IPS-20b (cell line): ENCODE measurements at regions not wholly inside any gene's neighbourhood (a gene's known extent, or its start where the extent isn't known, plus 50 kb on each side); places are given as distances from the start of the nearest gene placed in this dataset.

Source experiments
- H3K27ac ChIP-seq: one replicate; pipeline ENCODE4 v1.5.1; 2013; ENCODE audit warnings: low read length
- H3K27me3 ChIP-seq: 2 replicates; pipeline ENCODE4 v1.6.1; 2013; ENCODE audit warnings: mild to moderate bottlenecking, low read length, inconsistent platforms; ENCODE audit not compliant: insufficient read depth
- H3K36me3 ChIP-seq: 2 replicates; pipeline ENCODE4 v1.6.1; 2013; ENCODE audit warnings: low read depth, mild to moderate bottlenecking, inconsistent platforms, low read length, moderate library complexity; ENCODE audit not compliant: insufficient read depth
- H3K4me1 ChIP-seq: 2 replicates; pipeline ENCODE4 v1.6.1; 2013; ENCODE audit warnings: mild to moderate bottlenecking, control low read depth, inconsistent platforms, low read length, moderate library complexity; ENCODE audit not compliant: insufficient read depth
- H3K4me3 ChIP-seq: 2 replicates; pipeline ENCODE4 v1.5.1; 2013; ENCODE audit warnings: mild to moderate bottlenecking, low read length, inconsistent platforms
- H3K9ac ChIP-seq: 2 replicates; pipeline ENCODE4 v1.6.1; 2013; ENCODE audit warnings: low read depth, mild to moderate bottlenecking, inconsistent platforms, low read length, moderate library complexity
- H3K9me3 ChIP-seq: 2 replicates; pipeline ENCODE4 v1.6.1; 2013; ENCODE audit warnings: mild to moderate bottlenecking, low read depth, low read length, inconsistent platforms; ENCODE audit not compliant: insufficient read depth

GRCh38 chrX:10821293-10821692 lies 200.9 kb upstream of the MID1 start:
- Histone ChIP-seq H3K4me1 (no peaks in the 10 kb centered on the region), H3K27ac (no peak overlapping the region), H3K36me3 (no peaks in the 10 kb centered on the region), H3K27me3 (no peaks in the 10 kb centered on the region), H3K9ac (no peak overlapping the region), H3K4me3 (no peak overlapping the region), H3K9me3 (no peaks in the 10 kb centered on the region)

GRCh38 chrX:10828036-10828435 lies 207.7 kb upstream of the MID1 start:
- H3K27me3 ChIP-seq, result no peaks in the 10 kb centered on the region
- no peaks in the 10 kb centered on the region for H3K36me3 ChIP-seq
- no peak overlapping the region for H3K4me3 ChIP-seq
- no peaks in the 10 kb centered on the region; the same call in 1 of the 2 replicates for H3K4me1 ChIP-seq
- no peak overlapping the region for H3K9ac ChIP-seq
- H3K9me3 ChIP-seq, result no peaks in the 10 kb centered on the region
- no peak overlapping the region for H3K27ac ChIP-seq

GRCh38 chrX:10828640-10829039 lies 208.3 kb upstream of the MID1 start:
- H3K4me1 ChIP-seq, result peaks cover 3% of the 10 kb centered on the region; the same call in 1 of the 2 replicates
- no peaks in the 10 kb centered on the region for H3K9me3 ChIP-seq
- no peaks in the 10 kb centered on the region for H3K36me3 ChIP-seq
- no peak overlapping the region for H3K27ac ChIP-seq
- no peak overlapping the region for H3K9ac ChIP-seq
- H3K27me3 ChIP-seq, result no peaks in the 10 kb centered on the region
- no peak overlapping the region for H3K4me3 ChIP-seq

GRCh38 chrX:10831716-10832502 lies 211.5 kb upstream of the MID1 start:
- no peak overlapping the region for H3K4me3 ChIP-seq
- H3K9me3 ChIP-seq, result no peaks in the 10 kb centered on the region
- H3K27ac ChIP-seq, result no peak overlapping the region
- H3K4me1 ChIP-seq, result peaks cover 3% of the 10 kb centered on the region; the same call in 1 of the 2 replicates
- no peaks in the 10 kb centered on the region for H3K36me3 ChIP-seq
- H3K27me3 ChIP-seq, result no peaks in the 10 kb centered on the region
- H3K9ac ChIP-seq, result no peak overlapping the region

- no peaks in the 10 kb centered on the region for H3K27me3 ChIP-seq
- peaks cover 3% of the 10 kb centered on the region; the same call in 1 of the 2 replicates for H3K4me1 ChIP-seq
- H3K4me3 ChIP-seq, result peak overlapping the region; percentile 46
- H3K9me3 ChIP-seq, result no peaks in the 10 kb centered on the region
- no peaks in the 10 kb centered on the region for H3K36me3 ChIP-seq
- peak overlapping the region; percentile 48; the same call in 1 of the 2 replicates for H3K9ac ChIP-seq
- no peak overlapping the region for H3K27ac ChIP-seq
These were observed 213.1 kb upstream of the MID1 start for GRCh38 chrX:10833299-10834169.

- Histone ChIP-seq H3K27ac (no peak overlapping the region), H3K4me3 (no peak overlapping the region), H3K9ac (no peak overlapping the region), H3K4me1 (no peaks in the 10 kb centered on the region), H3K9me3 (no peaks in the 10 kb centered on the region), H3K27me3 (no peaks in the 10 kb centered on the region), H3K36me3 (no peaks in the 10 kb centered on the region)
These were observed 221.2 kb upstream of the MID1 start for GRCh38 chrX:10841579-10841978.

GRCh38 chrX:10842646-10843045 lies 222.3 kb upstream of the MID1 start:
- Histone ChIP-seq H3K36me3 (no peaks in the 10 kb centered on the region), H3K4me3 (no peak overlapping the region), H3K4me1 (no peaks in the 10 kb centered on the region), H3K27me3 (no peaks in the 10 kb centered on the region), H3K27ac (no peak overlapping the region), H3K9ac (no peak overlapping the region), H3K9me3 (no peaks in the 10 kb centered on the region)

- Histone ChIP-seq H3K9ac (no peak overlapping the region), H3K36me3 (no peaks in the 10 kb centered on the region), H3K27ac (no peak overlapping the region), H3K9me3 (no peaks in the 10 kb centered on the region), H3K27me3 (no peaks in the 10 kb centered on the region), H3K4me3 (no peak overlapping the region), H3K4me1 (no peaks in the 10 kb centered on the region)
These were observed 226.9 kb upstream of the MID1 start for GRCh38 chrX:10847333-10847732.

GRCh38 chrX:10851809-10852208 lies 231.4 kb upstream of the MID1 start:
- Histone ChIP-seq H3K4me3 (no peak overlapping the region), H3K4me1 (no peaks in the 10 kb centered on the region), H3K9me3 (no peaks in the 10 kb centered on the region), H3K36me3 (no peaks in the 10 kb centered on the region), H3K27ac (no peak overlapping the region), H3K27me3 (no peaks in the 10 kb centered on the region), H3K9ac (no peak overlapping the region)

- Histone ChIP-seq H3K27ac (no peak overlapping the region), H3K4me1 (no peaks in the 10 kb centered on the region), H3K4me3 (no peak overlapping the region), H3K9ac (no peak overlapping the region), H3K9me3 (no peaks in the 10 kb centered on the region), H3K27me3 (no peaks in the 10 kb centered on the region), H3K36me3 (no peaks in the 10 kb centered on the region)
These were observed 234.2 kb upstream of the MID1 start for GRCh38 chrX:10854594-10854993.

GRCh38 chrX:10855845-10856244 lies 235.5 kb upstream of the MID1 start:
- H3K27ac ChIP-seq, result no peak overlapping the region
- no peaks in the 10 kb centered on the region for H3K27me3 ChIP-seq
- no peak overlapping the region for H3K4me3 ChIP-seq
- no peak overlapping the region for H3K9ac ChIP-seq
- no peaks in the 10 kb centered on the region for H3K36me3 ChIP-seq
- H3K9me3 ChIP-seq, result no peaks in the 10 kb centered on the region
- no peaks in the 10 kb centered on the region for H3K4me1 ChIP-seq

GRCh38 chrX:10856797-10857196 lies 236.4 kb upstream of the MID1 start:
- Histone ChIP-seq H3K9me3 (no peaks in the 10 kb centered on the region), H3K27me3 (no peaks in the 10 kb centered on the region), H3K9ac (no peak overlapping the region), H3K27ac (no peak overlapping the region), H3K4me3 (no peak overlapping the region), H3K4me1 (no peaks in the 10 kb centered on the region), H3K36me3 (no peaks in the 10 kb centered on the region)
